ENCODE measurements at regions not wholly inside any gene's neighbourhood (a gene's known extent, or its start where the extent isn't known, plus 50 kb on each side); places are given as distances from the start of the nearest gene placed in this dataset.

- H4K20me1 ChIP-seq (ENCODE audit: control insufficient read depth, extremely low read depth, insufficient read depth, low read length) = no peaks in the 10 kb centered on the region
- H3K4me2 ChIP-seq (ENCODE audit: extremely low read depth, insufficient read depth, low read length) = no peak overlapping the region
- H3K9me3 ChIP-seq (ENCODE audit: control insufficient read depth, insufficient read depth, low read depth, low read length) = no peaks in the 10 kb centered on the region
- DNase-seq (ENCODE audit: low read depth in 2 of 2) = no peak
- no peaks in the 10 kb centered on the region for H3K4me1 ChIP-seq (ENCODE audit: control insufficient read depth, extremely low read depth, insufficient read depth, low read length)
- no peaks in the 10 kb centered on the region for H3K36me3 ChIP-seq (ENCODE audit: control insufficient read depth, insufficient read depth, low read length)
- no peaks in the 10 kb centered on the region for H3K79me2 ChIP-seq (ENCODE audit: control insufficient read depth, insufficient read depth, low read length)
- H3K27ac ChIP-seq (ENCODE audit: insufficient read depth, low read length) = no peak overlapping the region
- H3K27me3 ChIP-seq (ENCODE audit: control insufficient read depth, insufficient read depth, low read length) = no peaks in the 10 kb centered on the region
- no peak overlapping the region for H3K4me3 ChIP-seq (replicated peaks in 1 of 4; ENCODE audit: control extremely low read depth in 1 of 4, insufficient read depth in 1 of 4, low read depth in 3 of 4, low read length in 4 of 4)
- no peak overlapping the region for H2AFZ ChIP-seq (ENCODE audit: low read length)
- TF ChIP-seq CTCF (conservative IDR thresholded peaks at IDR 0.05 in 1 of 2, IDR thresholded peaks at IDR 0.05 in 1 of 2; ENCODE audit: low read depth in 1 of 2, low read length in 2 of 2) (no peak), EZH2 (IDR thresholded peaks at IDR 0.05; ENCODE audit: low read length, missing control alignments) (no peak)
- no peak overlapping the region for H3K9ac ChIP-seq (ENCODE audit: insufficient read depth, low read length)
Observed at GRCh38 chr5:6081727-6082210, 296.6 kb downstream of the MED10 start.

GRCh38 chr5:6080930-6081726 is 297.2 kb downstream of the MED10 start:
- Histone ChIP-seq H3K9me3 (ENCODE audit: control insufficient read depth, insufficient read depth, low read depth, low read length) (no peaks in the 10 kb centered on the region), H3K4me1 (ENCODE audit: control insufficient read depth, extremely low read depth, insufficient read depth, low read length) (no peaks in the 10 kb centered on the region), H3K79me2 (ENCODE audit: control insufficient read depth, insufficient read depth, low read length) (no peaks in the 10 kb centered on the region), H3K27ac (ENCODE audit: insufficient read depth, low read length) (no peak overlapping the region), H3K36me3 (ENCODE audit: control insufficient read depth, insufficient read depth, low read length) (no peaks in the 10 kb centered on the region), H3K27me3 (ENCODE audit: control insufficient read depth, insufficient read depth, low read length) (no peaks in the 10 kb centered on the region), H2AFZ (ENCODE audit: low read length) (no peak overlapping the region), H4K20me1 (ENCODE audit: control insufficient read depth, extremely low read depth, insufficient read depth, low read length) (no peaks in the 10 kb centered on the region), H3K4me3 (replicated peaks in 1 of 4; ENCODE audit: control extremely low read depth in 1 of 4, insufficient read depth in 1 of 4, low read depth in 3 of 4, low read length in 4 of 4) (no peak overlapping the region), H3K9ac (ENCODE audit: insufficient read depth, low read length) (no peak overlapping the region), H3K4me2 (ENCODE audit: extremely low read depth, insufficient read depth, low read length) (no peak overlapping the region)
- TF ChIP-seq EZH2 (IDR thresholded peaks at IDR 0.05; ENCODE audit: low read length, missing control alignments) (no peak), CTCF (conservative IDR thresholded peaks at IDR 0.05 in 1 of 2, IDR thresholded peaks at IDR 0.05 in 1 of 2; ENCODE audit: low read depth in 1 of 2, low read length in 2 of 2) (no peak)
- no peak for DNase-seq (ENCODE audit: low read depth in 2 of 2)

- DNase-seq (ENCODE audit: low read depth in 2 of 2) = no peak
- Histone ChIP-seq H4K20me1 (ENCODE audit: control insufficient read depth, extremely low read depth, insufficient read depth, low read length) (no peaks in the 10 kb centered on the region), H3K4me3 (replicated peaks in 1 of 4; ENCODE audit: control extremely low read depth in 1 of 4, insufficient read depth in 1 of 4, low read depth in 3 of 4, low read length in 4 of 4) (no peak overlapping the region), H3K27me3 (ENCODE audit: control insufficient read depth, insufficient read depth, low read length) (no peaks in the 10 kb centered on the region), H3K4me2 (ENCODE audit: extremely low read depth, insufficient read depth, low read length) (no peak overlapping the region), H3K27ac (ENCODE audit: insufficient read depth, low read length) (no peak overlapping the region), H3K9me3 (ENCODE audit: control insufficient read depth, insufficient read depth, low read depth, low read length) (no peaks in the 10 kb centered on the region), H3K4me1 (ENCODE audit: control insufficient read depth, extremely low read depth, insufficient read depth, low read length) (no peaks in the 10 kb centered on the region), H3K79me2 (ENCODE audit: control insufficient read depth, insufficient read depth, low read length) (no peaks in the 10 kb centered on the region), H3K9ac (ENCODE audit: insufficient read depth, low read length) (no peak overlapping the region), H2AFZ (ENCODE audit: low read length) (no peak overlapping the region), H3K36me3 (ENCODE audit: control insufficient read depth, insufficient read depth, low read length) (no peaks in the 10 kb centered on the region)
- TF ChIP-seq CTCF (conservative IDR thresholded peaks at IDR 0.05 in 1 of 2, IDR thresholded peaks at IDR 0.05 in 1 of 2; ENCODE audit: low read depth in 1 of 2, low read length in 2 of 2) = no peak
- TF ChIP-seq EZH2 (IDR thresholded peaks at IDR 0.05; ENCODE audit: low read length, missing control alignments) = no peak
Observed at GRCh38 chr5:6080436-6080835, 297.9 kb downstream of the MED10 start.

Data from fibroblast of lung (primary cell).